ENCODE measurements at regions not wholly inside any gene's neighbourhood (a gene's known extent, or its start where the extent isn't known, plus 50 kb on each side); places are given as distances from the start of the nearest gene placed in this dataset.

DNA sequence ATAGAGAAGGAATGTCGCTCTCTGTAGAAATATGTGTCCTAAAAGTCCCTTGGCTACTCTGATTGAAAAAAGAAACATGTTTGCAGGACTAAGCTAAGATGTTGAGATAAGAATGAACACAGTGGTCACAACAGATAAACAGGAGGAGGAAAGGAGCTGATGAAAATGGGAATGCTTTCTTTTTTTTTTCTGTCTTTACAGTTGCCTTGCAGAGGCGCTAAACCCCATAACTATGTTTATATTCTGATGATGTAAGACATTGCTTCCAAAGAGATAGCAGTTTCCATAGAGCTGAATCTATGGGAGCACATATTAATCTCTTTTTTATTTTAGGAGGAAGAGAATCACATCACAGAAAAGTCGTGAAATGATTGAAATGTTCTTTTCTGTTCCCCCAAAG, 153.5 kb upstream of the LYZL1 start:
- Histone ChIP-seq H3K4me1 (peaks cover 0 to 18% (median 0%) of the 10 kb centered on the region in 4 donors), H3K27me3 (no peaks in the 10 kb centered on the region), H3K9me3 (no peaks in the 10 kb centered on the region), H3K27ac (no peak overlapping the region), H3K4me3 (no peak overlapping the region), H3K36me3 (no peaks in the 10 kb centered on the region)
- DNase-seq (ENCODE audit: low spot score in 2 of 2), result no peak
- 86 to 92% methylated on average over 3 of the region's 3 CpGs for WGBS, 2 donors
- TF ChIP-seq EP300 (IDR thresholded peaks at IDR 0.05), result no peak
- TF ChIP-seq, protein P1, sequence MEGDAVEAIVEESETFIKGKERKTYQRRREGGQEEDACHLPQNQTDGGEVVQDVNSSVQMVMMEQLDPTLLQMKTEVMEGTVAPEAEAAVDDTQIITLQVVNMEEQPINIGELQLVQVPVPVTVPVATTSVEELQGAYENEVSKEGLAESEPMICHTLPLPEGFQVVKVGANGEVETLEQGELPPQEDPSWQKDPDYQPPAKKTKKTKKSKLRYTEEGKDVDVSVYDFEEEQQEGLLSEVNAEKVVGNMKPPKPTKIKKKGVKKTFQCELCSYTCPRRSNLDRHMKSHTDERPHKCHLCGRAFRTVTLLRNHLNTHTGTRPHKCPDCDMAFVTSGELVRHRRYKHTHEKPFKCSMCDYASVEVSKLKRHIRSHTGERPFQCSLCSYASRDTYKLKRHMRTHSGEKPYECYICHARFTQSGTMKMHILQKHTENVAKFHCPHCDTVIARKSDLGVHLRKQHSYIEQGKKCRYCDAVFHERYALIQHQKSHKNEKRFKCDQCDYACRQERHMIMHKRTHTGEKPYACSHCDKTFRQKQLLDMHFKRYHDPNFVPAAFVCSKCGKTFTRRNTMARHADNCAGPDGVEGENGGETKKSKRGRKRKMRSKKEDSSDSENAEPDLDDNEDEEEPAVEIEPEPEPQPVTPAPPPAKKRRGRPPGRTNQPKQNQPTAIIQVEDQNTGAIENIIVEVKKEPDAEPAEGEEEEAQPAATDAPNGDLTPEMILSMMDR (IDR thresholded peaks at IDR 0.05), result no peak
- no peak for TF ChIP-seq POLR2A (IDR thresholded peaks at IDR 0.05)

DNA sequence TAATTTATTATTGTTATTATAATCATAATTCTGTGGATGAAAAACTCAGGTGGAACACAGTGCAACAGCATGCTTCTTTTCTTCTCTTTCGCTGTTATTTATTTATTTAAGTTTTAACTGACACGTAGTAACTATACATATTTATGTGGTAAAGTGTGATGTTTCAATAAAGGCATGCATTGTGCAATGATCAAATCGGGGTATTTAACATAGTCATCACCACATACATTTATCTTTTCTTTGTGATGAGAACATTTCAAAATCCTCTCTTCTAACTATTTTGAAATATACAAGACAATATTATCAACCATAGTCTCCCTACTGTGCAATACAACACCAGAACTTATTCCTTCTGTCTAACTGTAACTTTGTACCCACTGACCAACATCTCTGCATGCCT, 152.5 kb upstream of the LYZL1 start:
- no peak for DNase-seq (ENCODE audit: low spot score in 2 of 2)
- H3K9me3 ChIP-seq, result no peaks in the 10 kb centered on the region
- WGBS, 2 donors, result 89 to 90% methylated on average over 3 of the region's 3 CpGs
- H3K36me3 ChIP-seq, result no peaks in the 10 kb centered on the region
- no peak for TF ChIP-seq EP300 (IDR thresholded peaks at IDR 0.05)
- no peak overlapping the region for H3K4me3 ChIP-seq
- peaks cover 0 to 21% (median 0%) of the 10 kb centered on the region in 4 donors for H3K4me1 ChIP-seq
- H3K27me3 ChIP-seq, result no peaks in the 10 kb centered on the region
- H3K27ac ChIP-seq, result no peak overlapping the region

DNA sequence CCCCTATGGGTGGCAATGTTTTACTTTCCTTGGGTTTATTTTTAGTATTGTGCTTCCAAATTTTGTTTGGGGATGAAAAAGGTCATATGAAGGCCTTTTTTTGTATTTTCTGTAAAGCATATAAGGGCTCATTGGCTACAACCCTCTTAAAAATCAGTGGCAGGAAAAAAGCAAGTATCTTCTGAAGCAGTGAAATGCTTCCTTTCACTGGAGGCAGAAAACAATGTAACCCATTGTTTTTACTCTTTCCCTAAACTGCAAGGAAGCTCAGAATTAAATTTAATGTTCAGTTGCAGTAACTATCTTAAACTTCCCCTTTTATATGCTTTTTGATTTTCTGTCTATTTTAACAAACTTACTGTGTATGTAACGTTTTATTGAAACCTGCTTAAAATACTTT, 148.7 kb upstream of the LYZL1 start:
- Histone ChIP-seq H3K27me3 (no peaks in the 10 kb centered on the region), H3K27ac (no peak overlapping the region), H3K9me3 (no peaks in the 10 kb centered on the region), H3K4me3 (no peak overlapping the region), H3K4me1 (peaks cover 0 to 13% (median 0%) of the 10 kb centered on the region in 4 donors), H3K36me3 (no peaks in the 10 kb centered on the region)
- DNase-seq (ENCODE audit: low spot score in 2 of 2), result no peak
- 3 to 38% methylated on average over 1 of the region's 1 CpG for WGBS, 2 donors
- TF ChIP-seq, protein P1 (IDR thresholded peaks at IDR 0.05), result no peak

DNA sequence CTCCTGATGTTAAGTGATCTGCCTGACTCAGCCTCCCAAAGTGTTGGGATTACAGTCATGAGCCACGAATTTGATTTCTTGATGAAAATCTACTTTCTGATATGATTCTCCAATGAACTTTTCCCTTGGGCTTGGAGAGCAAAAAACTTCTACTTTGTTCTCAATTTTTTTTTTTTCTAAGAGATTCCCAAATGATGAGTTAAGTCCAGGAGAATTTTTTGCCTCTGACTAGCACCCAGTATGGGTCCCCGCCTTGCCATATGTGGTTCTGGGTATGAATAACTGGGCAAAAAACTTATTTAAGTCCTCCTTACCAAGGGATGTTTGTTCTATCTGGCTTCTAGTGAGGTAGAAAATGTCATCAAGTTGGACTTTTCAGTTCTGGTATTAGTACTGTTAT, 147.9 kb upstream of the LYZL1 start:
- H3K36me3 ChIP-seq, result no peaks in the 10 kb centered on the region
- H3K27me3 ChIP-seq, result no peaks in the 10 kb centered on the region
- 38 to 44% methylated on average over 2 of the region's 2 CpGs for WGBS, 2 donors
- TF ChIP-seq, protein P1 (IDR thresholded peaks at IDR 0.05), result no peak
- no peak for TF ChIP-seq EP300 (IDR thresholded peaks at IDR 0.05)
- DNase-seq (ENCODE audit: low spot score in 2 of 2), result no peak
- no peaks in the 10 kb centered on the region for H3K9me3 ChIP-seq
- peak overlapping the region in 1 of 4 donors; percentile 37 for H3K27ac ChIP-seq
- H3K4me3 ChIP-seq, result no peak overlapping the region
- peaks cover 0 to 13% (median 0%) of the 10 kb centered on the region in 4 donors for H3K4me1 ChIP-seq

- H3K4me3 ChIP-seq, result no peak overlapping the region
- no peak overlapping the region for H3K27ac ChIP-seq
- DNase-seq (ENCODE audit: low spot score in 2 of 2), result no peak
- no peaks in the 10 kb centered on the region for H3K36me3 ChIP-seq
- peaks cover 0 to 13% (median 0%) of the 10 kb centered on the region in 4 donors for H3K4me1 ChIP-seq
- H3K27me3 ChIP-seq, result no peaks in the 10 kb centered on the region
- TF ChIP-seq, protein P1 (IDR thresholded peaks at IDR 0.05), result no peak
- no peak for TF ChIP-seq EP300 (IDR thresholded peaks at IDR 0.05)
- no peak for TF ChIP-seq POLR2A (IDR thresholded peaks at IDR 0.05)
- no peaks in the 10 kb centered on the region for H3K9me3 ChIP-seq
Measured at GRCh38 chr10:29141761-29142160, 147.1 kb upstream of the LYZL1 start.

Data from tibial nerve (tissue), 4 donors.